Testis (tissue), 2 donors: ENCODE measurements at regions not wholly inside any gene's neighbourhood (a gene's known extent, or its start where the extent isn't known, plus 50 kb on each side); places are given as distances from the start of the nearest gene placed in this dataset.
"Not testable (repeated sequence)": the region's sequence is repeated elsewhere in the genome, so short reads cannot be mapped to it uniquely, and the experiment has no call there.

Source experiments
- POLR2A ChIP-seq: fragments of 450-650 bp; IDR thresholded peaks from one replicate; pipeline ENCODE4 v1.6.1; 2017; ENCODE audit warnings: antibody characterized with exemption, mild to moderate bottlenecking, moderate library complexity
- TF ChIP-seq, protein P1 (sequence below), 3 experiments: fragments of 450-650 bp in 2 of 3; fragments of 200-600 bp in 1 of 3; sonication (generic) in 1 of 3; IDR thresholded peaks; one replicate each; pipeline ENCODE4 v1.5.1; 2016 to 2019; ENCODE audit warnings: antibody characterized with exemption in 3 of 3, mild to moderate bottlenecking in 2 of 3, moderate library complexity in 1 of 3

- TF ChIP-seq, protein P1, sequence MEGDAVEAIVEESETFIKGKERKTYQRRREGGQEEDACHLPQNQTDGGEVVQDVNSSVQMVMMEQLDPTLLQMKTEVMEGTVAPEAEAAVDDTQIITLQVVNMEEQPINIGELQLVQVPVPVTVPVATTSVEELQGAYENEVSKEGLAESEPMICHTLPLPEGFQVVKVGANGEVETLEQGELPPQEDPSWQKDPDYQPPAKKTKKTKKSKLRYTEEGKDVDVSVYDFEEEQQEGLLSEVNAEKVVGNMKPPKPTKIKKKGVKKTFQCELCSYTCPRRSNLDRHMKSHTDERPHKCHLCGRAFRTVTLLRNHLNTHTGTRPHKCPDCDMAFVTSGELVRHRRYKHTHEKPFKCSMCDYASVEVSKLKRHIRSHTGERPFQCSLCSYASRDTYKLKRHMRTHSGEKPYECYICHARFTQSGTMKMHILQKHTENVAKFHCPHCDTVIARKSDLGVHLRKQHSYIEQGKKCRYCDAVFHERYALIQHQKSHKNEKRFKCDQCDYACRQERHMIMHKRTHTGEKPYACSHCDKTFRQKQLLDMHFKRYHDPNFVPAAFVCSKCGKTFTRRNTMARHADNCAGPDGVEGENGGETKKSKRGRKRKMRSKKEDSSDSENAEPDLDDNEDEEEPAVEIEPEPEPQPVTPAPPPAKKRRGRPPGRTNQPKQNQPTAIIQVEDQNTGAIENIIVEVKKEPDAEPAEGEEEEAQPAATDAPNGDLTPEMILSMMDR (IDR thresholded peaks at IDR 0.05): not testable (repeated sequence)
- not testable (repeated sequence) for TF ChIP-seq POLR2A
Measured at GRCh38 chr16:66242206-66242605, 124.3 kb upstream of the CDH5 start.
